LoVo (cell line): ENCODE measurements at regions not wholly inside any gene's neighbourhood (a gene's known extent, or its start where the extent isn't known, plus 50 kb on each side); places are given as distances from the start of the nearest gene placed in this dataset.

Experiments
- DNase-seq: peaks from one replicate; pipeline ENCODE4 v3.0.0-alpha.2; 2016; ENCODE audit warnings: low spot score

DNA sequence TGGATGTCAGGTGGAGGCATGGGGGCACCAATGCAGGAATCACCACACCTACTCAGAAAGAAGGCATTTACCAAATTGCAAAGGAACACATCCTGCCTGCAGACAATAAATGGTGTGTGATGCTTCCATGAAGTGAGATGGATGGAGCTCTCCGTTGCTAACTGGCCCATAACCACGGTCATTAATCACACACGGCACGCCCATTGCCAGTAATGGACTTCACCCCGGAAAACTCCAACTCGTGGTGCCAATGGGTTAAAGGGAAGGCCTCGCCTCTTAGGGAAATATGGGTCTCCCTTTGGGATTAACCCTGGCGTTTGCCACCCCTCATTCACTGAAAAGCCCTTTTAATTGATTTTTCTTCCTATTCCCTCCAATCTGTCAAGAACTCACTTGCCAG, 443.1 kb upstream of the DAB1 start:
- DNase-seq = no peak

DNA sequence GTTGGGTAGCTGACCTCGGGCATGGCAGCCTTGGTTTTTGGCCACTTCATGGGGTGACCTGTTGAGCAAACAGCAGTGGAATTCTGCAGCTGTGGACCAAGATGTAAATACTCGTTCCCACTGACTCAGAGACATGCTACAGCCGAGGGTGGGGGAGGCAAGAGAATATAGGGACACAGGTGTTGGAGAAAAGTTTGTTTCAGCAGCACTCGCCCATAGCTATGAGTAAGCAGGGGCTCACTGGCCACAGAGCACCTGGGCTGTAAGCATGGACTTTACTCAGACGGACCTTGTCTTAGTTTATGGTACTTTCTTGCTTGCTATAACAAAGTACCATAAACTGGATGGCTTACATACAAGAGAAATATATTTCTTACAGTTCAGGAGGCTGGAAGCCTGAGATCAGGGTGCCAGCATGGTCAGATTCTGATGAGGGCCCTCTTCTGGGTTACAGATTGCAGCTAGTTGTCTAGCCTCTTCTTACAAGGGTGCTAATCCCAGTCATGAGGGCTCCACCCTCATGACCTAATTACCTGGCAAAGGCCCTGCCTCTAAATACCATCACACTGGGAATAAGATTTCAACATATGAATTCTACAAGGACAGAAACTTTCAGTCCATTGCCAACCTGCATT, 437.2 kb upstream of the DAB1 start:
- no peak for DNase-seq

DNA sequence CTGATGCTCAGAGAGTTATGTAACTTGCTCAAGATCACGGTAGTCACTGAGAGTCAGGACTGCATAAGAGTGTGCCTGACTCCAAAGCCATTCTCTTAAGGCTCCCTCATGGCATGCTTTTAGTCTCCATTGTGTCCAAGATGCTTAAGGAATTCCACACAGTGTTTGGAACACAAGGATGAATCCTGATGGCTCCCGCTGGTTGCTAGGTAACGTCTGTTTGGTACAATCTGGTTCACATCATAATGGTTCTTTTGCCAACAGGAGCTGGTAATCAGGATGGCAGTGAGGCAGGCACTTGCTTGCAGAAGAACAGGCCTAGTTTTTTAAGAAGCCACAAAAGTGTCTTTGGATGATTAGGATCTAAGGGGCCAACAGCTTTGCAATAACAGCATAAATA, 436.5 kb upstream of the DAB1 start:
- no peak for DNase-seq

DNA sequence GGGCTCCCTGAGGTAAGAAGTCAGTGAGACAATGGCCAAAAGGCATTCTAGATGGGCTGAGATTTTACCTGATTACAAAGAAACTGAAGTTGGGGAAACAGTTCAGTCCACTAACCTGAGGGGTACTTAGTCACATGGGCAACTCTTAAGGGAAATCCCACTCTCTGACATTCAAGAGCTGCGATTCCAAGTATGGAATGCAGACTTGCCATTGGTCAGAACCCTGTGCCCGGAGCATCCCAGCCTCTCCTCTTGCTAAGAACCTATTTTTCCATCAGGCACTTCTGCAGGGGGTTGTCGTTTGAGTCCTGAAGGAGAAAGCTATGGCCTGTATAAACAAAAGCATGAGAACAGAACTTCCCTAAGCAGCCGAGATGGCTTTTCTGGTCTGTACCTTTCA, 434.9 kb upstream of the DAB1 start:
- DNase-seq = no peak

DNA sequence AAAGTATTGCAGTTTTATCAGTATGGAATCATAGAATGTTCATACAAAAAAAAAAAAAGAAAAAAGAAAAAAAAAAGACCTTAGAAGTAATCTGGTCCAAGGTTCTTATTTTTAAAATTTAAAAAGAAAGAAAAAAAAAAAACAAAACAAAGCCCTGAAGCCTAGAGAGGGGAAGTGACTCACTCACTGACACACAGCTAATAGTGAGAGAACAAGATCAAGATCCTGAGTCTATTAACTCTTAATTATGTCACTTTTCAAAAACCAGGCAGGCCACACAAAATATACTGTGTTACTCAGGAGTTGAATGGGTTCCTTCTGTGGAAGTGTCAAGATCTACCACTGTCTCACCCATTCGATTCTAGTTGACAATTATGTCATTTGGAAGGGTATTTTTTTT, 433.9 kb upstream of the DAB1 start:
- no peak for DNase-seq

DNA sequence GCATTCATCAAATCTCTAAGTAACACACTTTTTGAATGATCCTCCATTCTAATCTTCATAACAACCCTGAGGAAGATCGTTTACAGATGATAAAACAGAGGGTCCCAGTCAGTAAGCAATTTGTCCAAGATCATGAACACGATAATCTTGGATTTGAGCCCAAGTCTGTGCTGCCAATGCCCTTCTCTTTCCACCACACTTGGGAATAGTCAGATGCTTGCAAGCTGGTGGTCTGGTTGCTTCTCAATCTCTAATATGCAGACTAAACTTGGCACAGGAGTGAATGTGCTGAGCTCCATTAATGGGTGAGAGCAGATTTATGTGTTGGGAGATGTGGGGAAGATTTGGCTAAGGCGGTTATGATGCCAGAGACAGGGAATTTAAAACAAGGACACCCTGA, 430.6 kb upstream of the DAB1 start:
- DNase-seq = no peak

DNA sequence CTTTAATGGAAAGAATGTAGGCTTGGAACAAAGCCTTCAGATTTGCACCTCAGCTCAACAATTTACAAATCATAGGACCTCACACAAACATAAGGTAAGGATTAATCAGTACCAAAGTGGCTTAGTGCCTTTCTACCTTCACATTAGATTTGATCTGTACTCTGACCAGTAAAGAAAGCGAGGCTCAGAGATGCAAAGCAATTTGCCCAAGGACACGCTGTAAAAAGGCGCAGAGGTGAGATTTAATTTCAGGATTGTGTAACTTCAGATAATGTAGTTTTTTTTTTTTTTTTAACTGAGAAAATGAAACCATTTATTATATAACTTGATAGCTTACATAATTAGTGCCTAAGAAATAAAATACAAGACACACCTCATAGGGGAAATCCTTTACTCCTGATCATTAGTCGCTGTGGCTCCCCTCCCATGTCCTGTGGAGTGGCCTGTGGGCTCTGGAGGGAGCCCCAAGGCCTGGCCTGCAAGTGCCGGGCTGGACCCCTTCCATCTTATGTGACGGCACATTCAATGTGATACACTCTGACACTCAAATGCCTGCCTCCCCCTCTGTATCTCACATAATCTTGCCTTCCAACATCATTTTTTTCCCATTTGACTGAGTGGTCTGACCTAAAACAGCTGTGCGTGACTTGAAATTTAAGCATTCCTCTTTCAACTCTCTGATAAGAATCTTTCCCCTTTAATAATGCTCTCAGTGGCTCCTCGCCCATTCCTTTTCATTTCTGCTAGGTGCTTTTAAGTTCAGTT, 426.5 kb upstream of the DAB1 start:
- no peak for DNase-seq

DNA sequence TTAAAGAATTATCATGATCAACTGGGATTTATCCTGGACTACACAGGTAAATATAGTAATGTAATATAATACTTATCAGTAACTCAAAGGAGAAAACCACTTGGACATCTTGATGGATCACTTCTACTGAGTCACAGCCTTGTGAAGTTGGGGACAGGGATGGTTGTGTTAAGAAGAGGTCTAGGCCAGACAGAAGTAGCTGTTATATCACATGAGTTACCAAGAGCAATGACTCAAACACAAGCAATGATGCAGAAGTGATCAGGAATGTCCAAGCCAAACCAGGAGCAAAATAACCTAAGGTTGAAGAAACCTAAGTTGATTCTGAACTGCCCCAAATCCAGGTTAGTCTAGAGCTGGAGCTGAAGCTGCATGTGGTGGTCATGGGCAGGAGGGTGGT, 424.5 kb upstream of the DAB1 start:
- no peak for DNase-seq

DNA sequence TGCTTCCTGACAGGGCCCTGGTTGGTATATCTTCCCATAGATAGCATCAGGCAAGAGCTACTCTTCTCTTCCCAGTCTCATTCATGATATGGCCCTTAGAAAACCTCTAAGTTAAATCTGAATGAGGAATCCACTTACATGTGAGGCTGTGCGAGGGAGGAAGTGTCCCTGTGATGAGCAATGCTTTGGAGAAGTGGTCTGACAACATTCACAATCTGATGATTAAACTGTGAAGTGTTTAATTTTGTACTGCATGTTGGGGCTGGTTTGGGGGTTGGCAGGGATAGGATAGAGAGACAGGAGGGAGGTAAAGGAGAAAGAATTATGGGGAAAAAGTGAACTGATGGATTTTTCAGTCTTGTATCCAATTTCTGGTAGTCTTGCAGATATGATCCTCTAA, 421.2 kb upstream of the DAB1 start:
- no peak for DNase-seq

DNA sequence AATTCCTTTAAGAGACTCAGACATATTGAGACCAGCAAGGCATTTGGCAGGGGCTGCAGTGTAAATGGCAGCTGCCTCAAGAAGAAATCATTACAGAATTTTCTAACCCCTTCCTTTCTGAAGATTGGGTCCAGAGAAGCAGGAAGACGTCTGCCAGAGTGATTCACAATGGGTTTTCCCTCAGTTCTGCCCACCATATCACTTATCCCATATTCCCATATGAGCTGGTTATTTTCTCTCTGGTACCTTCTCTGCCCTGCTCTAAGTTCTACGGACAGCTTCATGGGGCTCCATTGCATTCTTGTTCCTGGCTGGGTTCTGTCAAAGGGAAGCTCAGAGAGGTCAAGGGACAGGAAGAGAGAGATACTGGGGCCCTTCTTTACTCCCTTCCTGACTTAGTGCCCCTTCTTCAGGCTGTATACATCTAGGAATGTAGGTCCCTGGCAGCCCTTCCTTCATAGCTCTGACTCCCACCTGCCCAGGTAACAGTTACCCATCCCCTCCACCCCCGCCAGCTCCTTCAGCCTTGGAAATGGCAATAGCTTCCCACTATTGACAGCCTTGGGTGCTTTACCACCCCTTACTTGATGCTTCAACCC, 420.6 kb upstream of the DAB1 start:
- DNase-seq = no peak

DNA sequence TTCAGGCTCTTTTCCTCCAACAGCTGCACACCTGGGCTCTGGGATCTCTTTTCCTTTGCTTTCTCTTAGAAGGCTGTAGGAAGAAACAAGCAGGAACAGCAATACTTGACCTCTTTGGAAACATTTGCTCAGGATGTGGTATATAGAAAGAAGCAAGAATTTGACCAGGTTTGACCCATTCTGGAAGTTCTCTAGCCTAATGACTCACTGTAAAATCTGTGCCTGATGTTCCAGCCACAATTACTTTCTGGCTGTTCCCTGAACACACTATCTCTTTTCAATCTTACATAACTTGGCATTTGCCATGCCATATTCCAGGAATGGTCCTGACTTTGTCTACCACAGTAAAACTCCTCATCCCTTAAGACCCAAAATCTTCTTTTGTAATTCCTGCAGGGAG, 419.9 kb upstream of the DAB1 start:
- DNase-seq = no peak

DNA sequence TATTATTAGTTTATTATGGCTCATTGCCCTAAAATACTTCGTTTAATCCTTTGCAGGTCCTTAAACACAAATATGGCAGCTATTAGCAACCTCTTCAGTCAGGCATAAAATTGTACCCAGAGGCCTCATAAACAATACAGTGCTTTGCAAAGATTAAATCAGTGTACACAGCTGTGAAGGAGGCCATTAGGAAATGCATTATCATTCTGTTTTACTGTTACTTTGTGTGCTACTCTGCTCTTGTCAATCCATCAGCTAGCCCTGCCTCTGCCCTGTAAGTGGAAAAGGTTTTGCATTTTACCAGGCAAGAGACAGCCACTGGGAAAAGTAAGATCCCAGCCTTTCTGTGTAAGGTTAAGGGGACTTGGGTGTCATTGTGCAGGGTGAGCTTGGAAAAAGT, 415.7 kb upstream of the DAB1 start:
- DNase-seq = no peak

DNA sequence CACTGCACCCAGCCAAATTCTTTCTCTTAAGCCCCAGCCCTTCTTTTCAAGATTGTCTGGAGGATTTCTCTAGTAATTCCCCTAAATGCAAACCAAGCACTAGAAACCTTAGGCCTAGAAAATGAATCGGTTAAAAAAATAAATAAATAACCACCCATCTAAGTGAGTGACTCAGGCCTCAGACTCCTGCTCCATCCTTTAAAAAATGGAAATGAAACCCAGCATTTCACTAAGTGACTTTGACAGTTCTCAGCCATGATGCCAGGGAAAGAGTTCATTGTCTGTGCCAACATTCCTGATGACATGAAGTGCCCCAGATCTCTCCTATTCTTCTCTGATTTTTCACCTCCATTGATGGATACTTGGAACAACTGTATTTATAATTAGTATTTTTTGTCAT, 415.2 kb upstream of the DAB1 start:
- DNase-seq = no peak

DNA sequence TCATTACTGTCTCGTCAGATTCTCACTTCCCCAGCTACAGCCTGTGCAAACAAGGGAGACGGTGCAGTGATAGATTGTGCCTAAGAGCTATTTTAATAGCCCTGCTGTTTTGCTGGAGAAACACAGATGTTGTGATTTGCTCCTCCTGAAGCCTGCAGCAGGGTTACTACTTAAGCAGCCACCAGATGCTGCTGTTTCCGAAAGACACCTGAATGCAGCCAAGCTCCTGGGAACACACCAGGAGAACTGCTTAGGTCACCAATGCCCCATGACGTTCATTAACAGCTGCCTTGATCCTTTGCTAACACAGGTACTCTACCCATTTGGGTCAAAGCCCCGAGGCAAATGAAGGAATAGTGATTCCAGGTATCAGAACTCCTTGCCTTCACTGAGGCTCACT, 411.8 kb upstream of the DAB1 start:
- DNase-seq = no peak

DNA sequence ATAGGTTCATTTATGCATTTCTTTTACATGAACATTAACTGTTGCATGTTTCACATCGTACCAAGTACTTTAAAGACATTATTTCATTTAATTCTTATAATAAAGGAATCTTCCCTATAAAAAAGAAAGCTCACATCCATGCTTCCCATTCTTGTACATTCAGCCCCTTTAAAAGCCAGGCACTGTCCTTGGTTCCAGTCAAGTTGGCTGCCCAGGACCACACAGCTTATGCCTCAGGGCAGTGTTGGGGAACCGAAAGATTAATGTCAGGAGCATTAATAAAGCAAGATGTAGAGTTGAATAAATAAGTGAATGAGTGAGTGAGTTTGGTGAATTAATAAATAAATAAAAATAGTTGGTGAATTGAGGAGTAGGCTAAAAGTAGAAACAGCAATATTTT, 409.4 kb upstream of the DAB1 start:
- DNase-seq = no peak

DNA sequence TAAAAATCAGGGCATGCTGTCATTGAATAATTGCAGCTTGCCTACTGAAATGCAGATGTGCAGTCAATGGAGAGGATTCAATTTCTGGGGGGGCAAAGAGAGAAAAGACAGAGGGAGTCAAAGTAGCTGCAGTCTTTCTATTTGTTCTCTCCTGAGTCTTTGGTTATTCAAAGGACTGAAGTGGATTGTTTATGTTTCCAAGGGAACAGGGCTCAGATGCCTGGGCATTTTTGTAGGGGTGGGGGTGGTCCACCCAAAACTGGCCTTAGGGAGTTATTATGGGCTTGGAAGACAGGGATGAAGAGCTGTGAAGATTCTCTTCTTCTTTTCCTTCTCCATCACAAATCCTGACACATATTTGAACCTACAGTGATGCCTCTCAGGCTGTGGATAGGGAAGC, 408.8 kb upstream of the DAB1 start:
- no peak for DNase-seq

DNA sequence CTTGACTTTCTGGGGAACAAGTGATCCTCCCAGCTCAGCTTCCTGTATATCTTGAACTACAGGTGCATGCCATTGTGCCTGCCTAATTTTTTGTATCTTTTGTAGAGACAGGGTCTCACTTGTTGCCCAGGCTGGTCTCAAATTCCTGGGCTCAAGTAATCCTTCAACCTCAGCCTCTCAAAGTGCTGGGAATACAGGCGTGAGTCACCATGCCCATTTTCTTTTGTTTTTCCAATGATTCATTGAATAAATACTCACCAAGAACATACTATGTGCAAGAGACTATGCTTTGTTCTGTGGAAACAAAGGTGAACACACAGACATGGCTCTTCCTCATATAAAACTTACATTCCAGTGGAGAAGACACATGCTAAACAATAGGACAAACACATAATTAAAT, 407.8 kb upstream of the DAB1 start:
- peak; percentile 3 for DNase-seq

DNA sequence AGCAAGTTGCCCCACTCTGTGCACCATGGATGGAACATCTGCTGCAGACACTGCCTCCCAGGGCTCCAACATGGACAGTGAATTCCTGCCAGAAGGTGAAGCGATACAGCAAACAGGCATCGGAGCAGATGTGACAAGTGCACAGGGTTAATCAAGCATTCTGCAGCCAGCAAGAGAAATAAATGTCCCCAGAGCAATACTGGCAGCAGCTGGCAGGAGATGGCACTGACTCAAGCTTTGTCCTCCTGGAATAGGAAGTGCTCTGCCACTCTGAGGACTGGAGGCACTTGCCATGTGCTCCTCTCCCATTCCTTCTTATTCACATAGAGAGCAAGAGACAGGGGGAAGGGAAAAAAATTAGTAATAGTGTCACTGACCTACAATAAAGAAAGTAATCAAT, 402.7 kb upstream of the DAB1 start:
- DNase-seq = no peak

DNA sequence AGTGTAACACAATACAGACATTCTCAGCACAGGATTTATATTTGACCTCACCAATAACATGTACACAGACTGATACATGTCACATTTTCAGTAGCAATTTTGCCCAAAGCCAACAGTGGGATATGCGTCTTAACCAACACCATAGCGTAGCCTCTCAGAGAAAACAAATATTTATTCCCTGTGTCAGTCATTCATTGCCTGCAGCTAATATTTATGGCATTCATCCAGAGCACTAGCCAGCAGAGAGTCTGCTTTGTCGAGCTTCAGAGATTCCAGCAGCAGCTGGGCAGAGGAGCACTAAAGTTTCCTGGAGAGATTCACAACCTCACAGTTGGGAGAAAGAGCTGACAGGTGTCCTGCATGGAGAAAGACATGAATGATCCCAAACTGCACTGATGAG, 400.7 kb upstream of the DAB1 start:
- DNase-seq = no peak

DNA sequence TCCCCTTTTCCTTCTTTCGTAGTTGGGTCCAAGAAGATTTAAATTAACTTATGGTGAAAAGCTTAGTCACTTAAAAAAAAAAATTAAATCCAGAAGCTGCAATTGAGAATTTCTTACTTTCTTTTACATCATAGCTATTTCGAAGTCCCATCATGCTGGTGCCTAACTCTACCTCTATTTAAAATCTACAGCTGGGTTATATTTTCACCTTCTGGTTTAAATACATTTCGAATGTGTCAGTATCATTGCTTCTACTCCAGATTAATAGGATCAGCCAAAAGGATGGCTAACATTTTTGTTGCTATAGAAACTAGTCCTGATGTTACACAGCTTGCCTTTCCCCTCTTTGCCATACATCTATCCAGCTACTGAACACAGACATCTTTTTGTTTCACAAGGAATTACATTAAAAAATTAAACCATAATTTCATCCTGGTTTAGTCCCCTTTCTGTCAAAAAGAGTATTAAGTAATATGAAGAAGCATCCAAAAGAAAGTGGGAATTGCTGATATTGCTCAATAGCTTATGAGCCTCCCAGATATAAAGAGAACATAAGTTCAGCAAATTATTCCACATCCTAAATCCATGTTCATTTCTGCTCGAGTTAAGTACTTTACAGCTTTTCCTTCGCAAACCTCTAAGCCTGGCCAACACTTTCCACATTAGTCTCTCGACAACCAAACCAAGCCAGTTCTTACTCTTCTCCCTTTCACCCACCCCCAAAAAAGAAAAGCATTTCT, 396.7 kb upstream of the DAB1 start:
- no peak for DNase-seq

DNA sequence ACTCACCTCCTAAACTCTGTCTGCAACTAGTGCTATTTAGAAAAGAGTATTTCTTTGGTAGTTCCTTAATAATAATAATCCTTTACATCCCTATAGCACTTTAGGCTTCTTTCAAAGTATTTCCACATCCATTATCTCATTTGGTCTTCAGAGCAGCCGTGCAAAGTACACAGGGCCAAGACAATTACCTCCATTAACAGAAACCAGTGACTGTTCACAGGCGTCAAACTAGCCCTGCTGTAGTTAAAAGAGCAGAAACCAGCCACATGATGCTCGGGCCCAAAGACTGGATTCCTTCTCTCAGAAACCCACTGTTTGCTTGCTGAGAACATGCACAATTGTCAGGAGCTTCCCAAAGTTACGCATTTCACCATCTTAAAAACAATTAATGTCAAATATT, 396.0 kb upstream of the DAB1 start:
- DNase-seq = no peak

DNA sequence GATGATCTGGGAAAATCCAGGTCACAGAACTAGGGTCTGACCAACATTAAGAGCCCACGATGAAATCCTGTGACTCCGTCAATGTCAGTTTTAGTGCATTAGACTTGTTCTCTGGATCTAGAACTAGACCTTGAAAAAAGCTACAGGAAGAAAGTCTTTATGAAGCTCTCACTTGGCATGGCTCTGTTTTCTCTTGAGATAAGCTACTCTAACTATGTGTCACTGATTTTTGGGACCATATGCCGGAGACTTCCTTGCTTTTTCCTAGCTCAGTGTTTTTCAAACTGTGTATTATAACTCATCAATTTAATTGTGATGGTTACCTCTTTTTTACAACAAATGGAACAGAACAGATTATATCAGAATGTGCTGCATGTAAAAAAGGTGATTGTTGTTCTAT, 379.7 kb upstream of the DAB1 start:
- DNase-seq = no peak

DNA sequence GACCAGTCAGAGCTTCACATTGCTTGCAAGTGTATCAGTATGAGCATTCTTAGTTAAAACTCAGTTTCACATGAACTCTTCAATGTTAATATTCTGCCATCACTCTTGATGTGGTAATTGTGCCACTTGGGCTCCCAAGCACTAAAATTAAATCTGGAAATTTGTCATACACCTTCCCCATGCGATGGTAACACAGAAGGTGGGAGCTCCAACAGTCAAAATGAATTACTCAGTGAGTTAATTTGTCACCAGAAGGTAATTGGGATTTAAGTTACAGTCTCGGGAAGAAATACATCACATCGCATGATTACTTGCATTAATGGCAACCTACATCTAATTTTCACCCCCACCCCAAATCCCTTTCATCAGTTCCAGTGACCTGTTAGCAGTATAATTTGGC, 376.5 kb upstream of the DAB1 start:
- no peak for DNase-seq
